Right forelimb (tissue), 1 donor: ENCODE measurements at regions not wholly inside any gene's neighbourhood (a gene's known extent, or its start where the extent isn't known, plus 50 kb on each side); places are given as distances from the start of the nearest gene placed in this dataset.

Experiments
- DNase-seq: peaks from one replicate; pipeline ENCODE4 v3.0.0-alpha.2; 2018

- no peak for DNase-seq
These were observed 458.5 kb downstream of the MAT2B start for GRCh38 chr5:163963881-163964280.

DNA sequence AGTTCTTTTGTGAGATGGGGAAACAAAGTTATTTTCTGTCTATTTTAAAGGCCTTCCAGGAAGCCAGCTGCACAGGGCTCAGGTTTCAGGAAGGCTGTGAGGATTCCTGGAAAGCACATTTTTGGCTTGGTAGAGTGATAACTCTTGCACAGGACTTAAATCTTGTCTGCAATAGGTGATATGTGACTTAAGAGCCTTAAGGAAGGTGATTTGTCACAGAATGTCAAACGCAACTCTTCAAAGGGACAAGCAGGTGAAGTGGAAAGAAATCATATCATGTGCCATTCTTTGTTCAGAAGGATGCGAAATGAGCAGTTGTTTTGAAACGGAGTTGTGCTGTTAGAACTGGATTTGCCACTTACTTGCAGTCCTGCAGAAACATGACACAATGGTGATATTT, 459.3 kb downstream of the MAT2B start:
- no peak for DNase-seq

- no peak for DNase-seq
These were observed 461.8 kb downstream of the MAT2B start for GRCh38 chr5:163967268-163967667.

- no peak for DNase-seq
These were observed 463.2 kb downstream of the MAT2B start for GRCh38 chr5:163968651-163969050.

DNA sequence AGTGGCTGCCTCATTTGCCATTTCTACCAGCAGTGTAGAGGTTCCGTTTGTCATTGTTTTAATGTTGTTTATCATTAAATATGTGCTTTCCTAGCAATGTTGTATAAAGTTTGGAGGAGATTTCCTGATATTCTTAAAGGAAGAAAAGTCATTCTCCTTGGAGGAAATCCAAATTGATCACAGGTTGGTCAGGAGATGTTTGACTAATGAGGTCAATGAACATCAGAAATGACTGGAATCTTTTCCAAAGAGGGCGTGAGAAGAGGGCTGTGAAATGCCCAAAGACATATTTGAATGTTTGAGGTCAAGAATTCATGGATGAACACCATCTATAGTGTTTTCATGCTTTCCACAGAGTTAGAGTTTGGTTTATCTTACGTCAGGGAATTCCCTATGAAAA, 471.3 kb downstream of the MAT2B start:
- no peak for DNase-seq

DNA sequence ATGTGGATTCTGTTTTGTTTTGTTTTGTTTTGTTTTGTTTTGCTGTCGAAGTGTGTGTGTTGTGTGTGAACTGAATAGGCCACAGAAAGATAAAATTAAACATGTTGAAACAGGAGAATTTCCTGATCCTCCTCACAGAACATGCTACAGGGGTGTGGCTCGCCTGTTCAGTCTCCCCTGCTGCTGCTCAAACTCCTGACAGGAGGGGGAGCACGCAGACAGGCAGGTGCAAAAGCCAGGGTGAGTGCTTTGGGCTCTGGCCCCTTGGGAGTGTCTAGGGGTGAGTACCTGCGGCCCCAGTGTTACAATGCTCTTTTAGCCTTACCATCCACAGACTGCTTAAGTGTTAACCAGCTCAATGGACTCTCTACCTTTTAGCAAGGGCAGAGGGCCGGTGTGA, 473.5 kb downstream of the MAT2B start:
- DNase-seq: no peak

DNA sequence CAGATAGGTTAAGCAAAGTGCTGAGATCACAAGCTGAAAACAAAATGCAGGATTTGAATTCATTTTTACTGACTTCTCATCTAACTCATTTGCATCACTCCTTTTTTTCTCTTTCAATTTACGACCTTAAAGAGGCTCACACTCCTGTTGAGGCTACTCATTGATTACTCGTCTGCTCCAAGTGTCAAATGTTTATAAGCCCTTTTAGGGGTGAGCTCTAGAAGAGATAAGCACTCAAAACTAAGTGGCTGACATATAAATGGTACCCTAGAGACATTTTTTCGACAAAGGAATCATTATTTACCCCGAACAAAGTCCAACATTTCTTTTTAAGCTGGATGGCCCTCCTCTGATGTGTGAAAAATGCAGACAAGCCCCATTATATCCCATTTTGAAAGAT, 483.1 kb downstream of the MAT2B start:
- no peak for DNase-seq

- DNase-seq: no peak
These were observed 487.7 kb downstream of the MAT2B start for GRCh38 chr5:163993126-163993525.

DNA sequence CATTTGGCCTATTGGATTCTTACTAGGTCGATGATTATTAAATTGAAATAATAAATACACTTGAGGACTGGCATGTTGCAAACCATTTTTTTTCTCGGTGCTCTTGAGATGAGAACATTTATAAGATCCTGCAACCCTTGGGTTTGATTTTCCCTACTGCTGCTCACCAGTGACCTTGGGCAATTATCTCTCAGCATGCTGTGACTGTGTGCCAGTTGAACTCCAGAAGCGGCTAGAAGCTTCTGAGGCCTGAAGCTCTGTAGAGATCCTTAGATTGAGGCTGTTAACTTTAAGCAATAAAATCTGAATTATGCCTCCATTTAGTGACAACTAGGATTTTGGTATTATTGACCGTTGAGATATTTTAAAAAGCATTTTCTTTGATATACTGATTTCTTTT, 489.8 kb downstream of the MAT2B start:
- DNase-seq: no peak

DNA sequence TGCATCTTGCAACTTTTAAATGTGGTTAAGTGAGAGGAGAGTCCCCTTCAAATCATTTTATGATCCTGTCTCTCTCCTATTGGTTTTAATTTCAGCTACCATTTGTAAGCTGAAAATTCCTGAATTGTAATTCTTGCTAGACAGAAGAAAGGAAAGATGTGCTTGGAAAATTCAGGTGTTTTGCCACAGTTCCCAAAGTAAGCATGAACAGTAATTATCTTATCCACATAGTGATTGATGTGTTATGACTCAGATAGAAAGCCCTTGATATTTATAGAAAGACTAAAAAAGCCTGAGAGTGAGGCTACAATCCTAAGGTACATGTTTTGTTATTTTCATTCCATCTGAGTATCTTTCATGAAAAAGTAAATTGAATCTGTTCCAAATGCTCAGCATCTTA, 492.5 kb downstream of the MAT2B start:
- DNase-seq: no peak

DNA sequence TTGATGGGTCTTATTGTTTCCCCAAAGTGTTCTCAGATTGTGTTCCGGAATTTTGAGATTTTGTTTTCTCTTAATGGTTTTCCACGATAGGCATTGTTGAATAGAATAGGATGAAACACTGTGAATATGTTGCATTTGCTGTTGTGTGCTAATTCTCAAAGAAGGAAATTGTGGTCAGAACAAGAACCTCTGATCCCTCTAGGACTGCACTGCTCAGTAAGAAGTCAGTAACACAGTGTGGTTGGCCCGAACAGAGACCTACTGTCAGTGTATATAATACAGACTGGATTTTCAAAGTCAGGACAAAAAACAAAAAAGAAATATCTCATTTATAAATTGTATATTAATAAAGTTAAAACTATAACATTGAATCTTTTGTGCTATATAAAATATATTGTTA, 494.8 kb downstream of the MAT2B start:
- DNase-seq: no peak

DNA sequence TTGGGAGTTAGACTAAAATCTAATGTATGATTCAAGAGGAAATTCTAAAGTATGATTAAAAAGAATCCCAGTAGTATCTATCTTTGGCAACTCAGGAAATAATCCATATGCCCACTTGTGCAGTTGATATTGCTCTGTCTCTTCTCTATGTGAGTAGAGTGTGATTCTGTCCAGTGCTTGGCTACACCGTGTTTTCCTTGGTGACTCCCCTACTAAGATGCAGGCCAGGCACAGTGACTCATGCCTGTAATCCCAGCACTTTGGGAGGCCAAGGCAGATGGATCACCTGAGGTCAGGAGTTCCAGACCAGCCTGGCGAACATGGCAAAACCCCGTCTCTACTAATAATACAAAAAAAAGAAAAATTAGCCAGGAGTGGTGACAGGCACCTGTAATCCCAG, 495.4 kb downstream of the MAT2B start:
- no peak for DNase-seq

DNA sequence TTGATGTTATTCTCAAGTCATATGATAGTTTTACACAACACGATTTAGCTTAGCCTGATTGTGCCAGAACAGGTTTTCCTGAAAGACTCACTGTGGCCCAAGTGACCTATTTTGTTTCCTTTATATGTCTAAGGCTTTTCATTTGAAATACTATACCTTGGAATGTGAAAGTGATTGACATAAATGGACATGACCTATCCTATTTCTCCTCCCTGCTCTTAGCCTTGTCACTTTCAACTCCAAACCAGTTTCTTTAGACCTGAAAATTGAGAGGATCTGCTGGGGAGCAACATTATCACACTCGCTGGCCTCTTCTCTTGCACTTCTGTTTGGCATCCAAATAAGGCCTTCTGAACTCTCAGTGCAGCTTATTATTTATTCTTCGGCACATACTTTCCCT, 496.8 kb downstream of the MAT2B start:
- DNase-seq: no peak

- DNase-seq: no peak
These were observed 497.2 kb downstream of the MAT2B start for GRCh38 chr5:164002628-164003027.

DNA sequence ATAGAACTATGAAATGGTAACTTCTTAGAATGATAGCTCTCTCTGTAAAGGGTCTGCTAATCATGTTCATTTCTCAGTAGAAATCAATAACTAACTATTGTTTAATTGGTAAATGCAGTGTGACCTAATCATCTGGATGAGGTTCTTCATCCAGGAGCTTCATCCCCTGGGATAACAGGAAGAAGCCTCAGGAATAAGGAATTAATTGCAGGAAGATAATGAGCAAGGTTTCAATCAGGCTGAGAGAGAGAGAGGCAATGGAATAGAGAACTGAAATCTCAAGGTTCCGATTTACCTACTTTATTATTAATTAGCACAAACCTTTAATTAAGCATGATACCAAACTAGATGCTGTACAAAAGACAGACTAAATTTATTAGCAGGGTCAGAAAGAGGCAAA, 499.7 kb downstream of the MAT2B start:
- DNase-seq: no peak

DNA sequence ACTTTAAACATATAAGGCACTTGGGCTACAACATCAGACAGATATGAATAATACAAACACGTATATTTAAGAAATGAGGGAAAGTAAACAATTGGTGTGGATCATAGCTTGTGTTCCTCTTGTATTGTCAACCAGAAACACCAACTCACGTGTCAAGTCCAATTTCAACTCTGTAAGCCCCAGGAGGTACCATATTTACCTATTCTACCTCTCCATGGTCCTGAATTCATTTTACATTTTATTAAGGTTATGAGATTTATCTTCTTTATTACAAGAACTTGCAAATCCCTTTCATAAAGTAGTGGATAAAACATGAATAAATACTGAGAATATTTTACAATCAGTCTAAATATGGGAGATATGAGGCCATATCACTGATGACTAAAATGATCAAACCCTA, 501.6 kb downstream of the MAT2B start:
- no peak for DNase-seq

- DNase-seq: no peak
These were observed 504.2 kb downstream of the MAT2B start for GRCh38 chr5:164009621-164010020.

DNA sequence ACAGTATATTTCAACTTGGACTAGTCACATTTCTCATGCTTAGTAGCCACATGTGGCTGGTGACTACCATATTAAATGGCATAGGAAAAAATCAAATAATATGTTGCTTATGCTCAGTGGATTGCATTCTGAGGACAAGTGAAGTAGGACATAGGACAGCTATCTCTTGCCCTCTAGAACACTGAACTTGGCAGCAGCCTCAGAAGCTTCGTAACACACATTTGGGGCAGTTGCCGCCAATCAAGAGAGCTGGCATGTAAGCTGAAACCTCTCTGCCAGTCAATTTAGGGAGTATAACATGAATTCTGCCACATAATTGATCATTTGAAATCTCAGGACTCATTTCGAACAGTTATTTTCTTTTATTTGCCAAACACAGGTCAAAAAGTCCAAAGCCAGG, 505.5 kb downstream of the MAT2B start:
- DNase-seq: no peak

DNA sequence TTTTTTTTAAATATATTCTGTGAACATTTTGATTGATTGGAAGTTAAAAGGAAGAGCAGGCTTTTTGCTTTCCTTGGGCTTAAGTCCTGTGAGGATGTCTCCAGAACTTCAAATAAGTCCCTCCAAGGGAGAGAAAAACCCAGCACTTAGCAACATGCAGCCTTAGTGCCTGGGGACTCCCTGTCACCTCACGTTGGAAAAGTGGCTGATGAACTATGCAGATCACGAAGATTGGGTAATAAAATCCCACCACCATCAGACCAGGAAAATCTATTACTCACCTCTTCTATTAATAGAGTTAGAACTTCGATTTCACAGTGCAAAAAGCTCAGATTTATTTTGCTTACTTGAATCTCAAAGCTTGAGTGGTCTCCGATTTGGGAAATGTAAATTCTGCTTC, 507.0 kb downstream of the MAT2B start:
- DNase-seq: no peak

GRCh38 chr5:164013077-164013670, 507.8 kb downstream of the MAT2B start:
- peak; percentile 77 for DNase-seq

- DNase-seq: no peak
These were observed 514.7 kb downstream of the MAT2B start for GRCh38 chr5:164020116-164020515.

GRCh38 chr5:164027738-164028137, 522.3 kb downstream of the MAT2B start:
- no peak for DNase-seq

DNA sequence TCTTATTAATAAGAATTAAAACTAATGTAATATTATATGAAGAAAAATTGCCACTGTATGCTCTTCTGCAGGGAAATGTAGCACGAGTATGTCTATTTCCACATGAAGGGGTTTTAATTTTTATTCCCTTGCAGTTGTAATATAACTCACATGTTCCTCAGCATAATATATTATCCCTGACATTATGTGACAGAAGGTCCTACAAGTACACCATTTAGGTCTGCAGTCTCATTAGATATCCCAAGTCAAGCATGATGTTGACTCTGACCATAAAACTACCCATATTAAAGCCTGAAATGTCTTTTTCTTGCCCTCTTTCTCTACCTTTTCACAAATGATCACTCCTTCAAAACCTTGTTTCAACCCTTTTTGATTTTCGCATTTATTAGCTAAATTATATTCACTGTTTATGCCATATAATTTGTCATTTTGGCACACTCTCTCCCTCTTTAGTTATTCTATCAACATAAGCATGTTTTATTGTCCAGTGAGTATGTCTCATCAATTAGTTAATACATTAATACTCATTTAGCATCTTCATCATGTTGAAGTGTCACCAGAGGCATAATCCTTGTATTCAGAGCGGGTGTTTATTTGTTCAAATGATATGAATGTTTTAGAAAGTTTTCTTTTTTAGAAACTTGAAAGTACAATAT, 532.8 kb downstream of the MAT2B start:
- DNase-seq: no peak

- no peak for DNase-seq
These were observed 535.7 kb downstream of the MAT2B start for GRCh38 chr5:164041105-164041504.

DNA sequence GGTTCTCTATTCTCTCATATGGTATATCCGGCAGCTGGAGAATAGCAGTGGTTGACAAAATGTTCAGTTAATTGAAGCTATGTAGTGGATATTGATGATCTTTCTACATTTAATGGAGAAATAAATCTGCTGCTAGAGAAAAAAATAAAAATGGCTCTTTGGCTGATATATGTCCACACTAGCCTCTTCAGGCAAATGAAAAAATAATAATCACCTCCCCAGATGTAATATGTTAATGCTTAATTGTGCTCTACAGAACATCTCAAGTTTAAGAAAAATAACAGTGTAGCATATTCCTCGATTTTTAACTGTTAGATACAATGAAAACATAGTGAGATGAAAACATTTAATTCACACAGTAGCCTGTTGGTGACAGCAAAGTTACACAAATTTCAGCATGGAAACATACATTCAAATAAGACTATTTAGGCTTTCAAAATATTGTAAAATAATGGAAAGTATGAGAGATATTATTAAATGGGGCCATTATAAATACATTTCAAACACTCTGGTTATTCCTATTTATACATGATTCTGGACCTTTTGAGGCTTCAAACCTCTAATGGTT, 543.0 kb downstream of the MAT2B start:
- DNase-seq: no peak
